PC-9 (cell line): ENCODE measurements at regions not wholly inside any gene's neighbourhood (a gene's known extent, or its start where the extent isn't known, plus 50 kb on each side); places are given as distances from the start of the nearest gene placed in this dataset.
"Not testable (repeated sequence)": the region's sequence is repeated elsewhere in the genome, so short reads cannot be mapped to it uniquely, and the experiment has no call there.

Source experiments
- BruUV-seq: library from RNA; stranded (reverse); fragments of 400-500 nt; replicated peaks from 2 replicates; lab custom pipeline; 2021; lab: Mats Ljungman, UMichigan
- CTCF ChIA-PET: fragments of 300-600 bp; sonication (Branson Sonifier 250); formaldehyde crosslinking; loops from one replicate; lab custom pipeline; 2022; ENCODE audit warnings: antibody characterized with exemption; lab: Charles Lee
- POLR2A ChIA-PET: fragments of 300-600 bp; sonication (Branson Sonifier 250); formaldehyde crosslinking; loops from one replicate; lab custom pipeline; 2022; ENCODE audit warnings: antibody characterized with exemption; ENCODE audit not compliant: unreplicated experiment; lab: Charles Lee
- DNase-seq, 2 experiments: peaks; one replicate each; pipeline versions ENCODE4 v3.0.0 to v3.0.0-alpha.2; 2015 to 2022; ENCODE audit warnings: mixed read lengths in 1 of 2
- H2AFZ ChIP-seq: fragments of 200-600 bp; sonication (generic); 2 replicates; pipeline ENCODE4 v1.8.1; 2017; ENCODE audit warnings: antibody characterized with exemption
- H3F3A ChIP-seq: fragments of 200-600 bp; sonication (generic); 2 replicates; pipeline ENCODE4 v1.8.1; 2017; ENCODE audit warnings: antibody characterized with exemption, mild to moderate bottlenecking, low read depth; ENCODE audit not compliant: insufficient read depth
- H3K27ac ChIP-seq: fragments of 200-600 bp; sonication (generic); 2 replicates; pipeline ENCODE4 v1.6.1; 2016; ENCODE audit warnings: mixed run types
- H3K27me3 ChIP-seq: fragments of 200-600 bp; sonication (generic); 2 replicates; pipeline ENCODE4 v1.6.1; 2016; ENCODE audit warnings: low read depth, mixed run types; ENCODE audit not compliant: insufficient read depth
- H3K36me3 ChIP-seq: fragments of 200-600 bp; sonication (generic); 2 replicates; pipeline ENCODE4 v1.6.1; 2016; ENCODE audit warnings: low read depth, mixed run types
- H3K4me1 ChIP-seq: fragments of 200-600 bp; sonication (generic); replicated peaks from 2 replicates; pipeline ENCODE4 v1.6.1; 2016; ENCODE audit warnings: mixed run types; ENCODE audit not compliant: insufficient read depth
- H3K4me2 ChIP-seq: fragments of 200-600 bp; sonication (generic); 2 replicates; pipeline ENCODE4 v1.6.1; 2017; ENCODE audit warnings: mixed run types
- H3K4me3 ChIP-seq: fragments of 200-600 bp; sonication (generic); 2 replicates; pipeline ENCODE4 v1.6.1; 2016; ENCODE audit warnings: mixed run types
- H3K79me2 ChIP-seq: fragments of 200-600 bp; sonication (generic); 2 replicates; pipeline ENCODE4 v1.6.1; 2017; ENCODE audit warnings: low read depth, mixed run types
- H3K9me2 ChIP-seq: fragments of 200-600 bp; sonication (generic); 2 replicates; pipeline ENCODE4 v1.8.1; 2017; ENCODE audit warnings: mild to moderate bottlenecking; ENCODE audit not compliant: insufficient read depth
- H3K9me3 ChIP-seq: fragments of 200-600 bp; sonication (generic); 2 replicates; pipeline ENCODE4 v1.8.1; 2016; ENCODE audit warnings: low read depth; ENCODE audit not compliant: insufficient read depth
- H4K20me1 ChIP-seq: fragments of 200-600 bp; sonication (generic); 2 replicates; pipeline ENCODE4 v1.8.1; 2017; ENCODE audit not compliant: insufficient read depth
- EZH2 ChIP-seq: fragments of 200-600 bp; sonication (generic); IDR thresholded peaks from 2 replicates; pipeline ENCODE4 v1.8.0; 2017; ENCODE audit warnings: antibody characterized with exemption, low read depth
- intact Hi-C: fragments of 100-400 bp; cut with micrococcal nuclease; formaldehyde crosslinking; loops from one replicate; pipeline ENCODE4 v1.10.0; 2022; ENCODE audit not compliant: unreplicated experiment
- TF ChIP-seq, protein P1 (sequence below): fragments of 200-600 bp; sonication (generic); conservative IDR thresholded peaks from 2 replicates; pipeline ENCODE4 v1.6.1; 2017; ENCODE audit warnings: mixed run types, antibody characterized with exemption, mild to moderate bottlenecking, moderate library complexity

DNA sequence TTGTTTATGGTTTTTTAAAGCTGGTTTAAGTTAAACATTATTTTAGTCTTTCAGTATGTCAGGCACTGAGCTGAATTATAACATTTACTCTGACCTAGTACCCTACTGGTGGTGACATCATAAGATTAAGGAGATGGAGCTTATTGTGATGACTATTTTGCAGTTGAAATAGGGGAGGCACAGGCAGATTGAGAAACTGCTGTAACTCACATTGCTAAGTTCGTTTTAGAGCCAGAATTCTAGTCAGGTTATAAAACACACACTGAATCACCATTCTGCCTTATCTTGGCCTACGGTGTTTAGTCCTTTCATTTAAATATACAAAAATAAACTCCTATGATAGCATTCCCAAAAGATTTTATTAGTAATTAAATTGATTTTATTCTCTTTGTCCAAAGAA is 584.1 kb downstream of the TFAP2A start:
- Histone ChIP-seq H3K27me3 (no peaks in the 10 kb centered on the region), H3K9me2 (no peaks in the 10 kb centered on the region), H3K4me2 (no peak overlapping the region), H2AFZ (no peak overlapping the region), H3K27ac (no peak overlapping the region), H3K36me3 (no peaks in the 10 kb centered on the region), H3K4me1 (no peaks in the 10 kb centered on the region), H3F3A (no peaks in the 10 kb centered on the region), H3K4me3 (no peak overlapping the region), H3K9me3 (no peaks in the 10 kb centered on the region), H3K79me2 (no peaks in the 10 kb centered on the region), H4K20me1 (no peaks in the 10 kb centered on the region)
- TF ChIP-seq EZH2, result no peak
- TF ChIP-seq, protein P1, sequence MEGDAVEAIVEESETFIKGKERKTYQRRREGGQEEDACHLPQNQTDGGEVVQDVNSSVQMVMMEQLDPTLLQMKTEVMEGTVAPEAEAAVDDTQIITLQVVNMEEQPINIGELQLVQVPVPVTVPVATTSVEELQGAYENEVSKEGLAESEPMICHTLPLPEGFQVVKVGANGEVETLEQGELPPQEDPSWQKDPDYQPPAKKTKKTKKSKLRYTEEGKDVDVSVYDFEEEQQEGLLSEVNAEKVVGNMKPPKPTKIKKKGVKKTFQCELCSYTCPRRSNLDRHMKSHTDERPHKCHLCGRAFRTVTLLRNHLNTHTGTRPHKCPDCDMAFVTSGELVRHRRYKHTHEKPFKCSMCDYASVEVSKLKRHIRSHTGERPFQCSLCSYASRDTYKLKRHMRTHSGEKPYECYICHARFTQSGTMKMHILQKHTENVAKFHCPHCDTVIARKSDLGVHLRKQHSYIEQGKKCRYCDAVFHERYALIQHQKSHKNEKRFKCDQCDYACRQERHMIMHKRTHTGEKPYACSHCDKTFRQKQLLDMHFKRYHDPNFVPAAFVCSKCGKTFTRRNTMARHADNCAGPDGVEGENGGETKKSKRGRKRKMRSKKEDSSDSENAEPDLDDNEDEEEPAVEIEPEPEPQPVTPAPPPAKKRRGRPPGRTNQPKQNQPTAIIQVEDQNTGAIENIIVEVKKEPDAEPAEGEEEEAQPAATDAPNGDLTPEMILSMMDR, result no peak
- intact Hi-C loops, result no loop called here
- ChIA-PET CTCF (no interaction called here), POLR2A (no interaction called here)
- DNase-seq, result no peak
- no TSS peak for BruUV-seq

DNA sequence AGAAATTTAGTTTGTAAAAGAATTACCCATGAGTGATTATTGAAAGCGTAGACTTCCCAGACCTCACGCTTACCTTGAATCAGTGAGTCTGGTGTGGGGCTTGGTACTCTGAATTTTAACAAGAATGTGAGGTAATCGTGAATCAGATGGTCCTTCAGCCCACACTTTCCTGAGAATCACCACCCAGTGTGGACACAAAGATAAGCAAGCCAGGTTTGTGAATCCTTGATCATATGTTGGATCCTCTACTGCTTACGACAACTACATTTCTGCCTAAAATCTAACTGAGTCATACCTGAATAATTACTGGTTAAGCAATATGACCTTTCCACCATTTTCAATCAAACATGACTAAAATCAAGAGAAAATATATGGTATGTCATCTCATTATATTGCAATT is 589.3 kb downstream of the TFAP2A start:
- no peak for TF ChIP-seq EZH2
- TF ChIP-seq, protein P1, result no peak

DNA sequence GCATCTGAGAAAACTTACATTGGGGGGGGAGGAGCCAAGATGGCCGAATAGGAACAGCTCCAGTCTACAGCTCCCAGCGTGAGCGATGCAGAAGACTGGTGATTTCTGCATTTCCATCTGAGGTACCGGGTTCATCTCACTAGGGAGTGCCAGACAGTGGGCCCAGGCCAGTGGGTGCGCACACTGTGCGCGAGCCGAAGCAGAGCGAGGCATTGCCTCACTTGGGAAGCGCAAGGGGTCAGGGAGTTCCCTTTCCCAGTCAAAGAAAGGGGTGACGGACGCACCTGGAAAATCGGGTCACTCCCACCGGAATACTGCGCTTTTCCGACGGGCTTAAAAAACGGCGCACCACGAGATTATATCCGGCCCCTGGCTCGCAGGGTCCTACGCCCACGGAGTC is 604.1 kb downstream of the TFAP2A start:
- POLR2A ChIA-PET, H3K36me3 ChIP-seq, H3K9me2 ChIP-seq, H3K27ac ChIP-seq, H3K9me3 ChIP-seq, CTCF ChIA-PET, H3K79me2 ChIP-seq, BruUV-seq, H3F3A ChIP-seq, H3K4me1 ChIP-seq, H4K20me1 ChIP-seq, intact Hi-C loops, H3K27me3 ChIP-seq: not testable (repeated sequence)
- peak overlapping the region; percentile 61 for H3K4me2 ChIP-seq
- peak in 1 of 2 experiments; percentile 31 for DNase-seq
- H3K4me3 ChIP-seq, result peak overlapping the region; percentile 54
- peak overlapping the region; percentile 75 for H2AFZ ChIP-seq

More for the DNA sequence above, 589.3 kb downstream of the TFAP2A start:
- ChIA-PET CTCF (no interaction called here), POLR2A (no interaction called here)
- no peaks in the 10 kb centered on the region for H3K9me3 ChIP-seq
- BruUV-seq, result no TSS peak
- H3F3A ChIP-seq, result no peaks in the 10 kb centered on the region
- no peak for DNase-seq
- no peaks in the 10 kb centered on the region for H3K9me2 ChIP-seq
- H3K27ac ChIP-seq, result no peak overlapping the region
- H3K27me3 ChIP-seq, result no peaks in the 10 kb centered on the region
- H3K36me3 ChIP-seq, result no peaks in the 10 kb centered on the region
- intact Hi-C loops, result no loop called here
- H3K79me2 ChIP-seq, result no peaks in the 10 kb centered on the region
- H4K20me1 ChIP-seq, result no peaks in the 10 kb centered on the region
- H2AFZ ChIP-seq, result no peak overlapping the region
- H3K4me1 ChIP-seq, result no peaks in the 10 kb centered on the region
- no peak overlapping the region for H3K4me2 ChIP-seq
- no peak overlapping the region for H3K4me3 ChIP-seq

DNA sequence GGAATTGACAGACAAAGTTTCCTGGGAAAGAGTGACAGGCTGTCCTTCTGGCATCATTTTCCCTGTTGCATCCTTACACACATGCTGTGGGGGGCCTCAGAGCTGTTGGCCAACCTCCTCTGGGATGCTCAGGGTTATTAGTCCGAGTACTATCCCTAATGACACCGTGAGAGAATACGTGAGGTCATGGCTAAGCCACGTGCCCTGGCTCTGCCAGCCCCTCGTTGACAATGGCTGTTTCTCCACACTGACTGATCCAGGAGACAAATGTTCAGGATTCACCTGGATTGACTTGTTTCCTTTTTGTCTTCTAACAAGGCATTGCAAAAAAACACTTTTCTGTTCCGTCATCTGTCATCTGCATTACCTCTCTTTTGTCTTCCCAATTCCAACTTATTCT is 604.6 kb downstream of the TFAP2A start:
- H3K9me2 ChIP-seq, result no peaks in the 10 kb centered on the region
- intact Hi-C loops, result no loop called here
- CTCF ChIA-PET, result interaction anchor here (0.6 kb wide), 2 partner anchors 492 to 1076 kb away, joined by 3 to 4 read pairs; partner anchors contain the start of gene SYCP2L
- no peaks in the 10 kb centered on the region for H3F3A ChIP-seq
- no peaks in the 10 kb centered on the region for H3K27me3 ChIP-seq
- H3K9me3 ChIP-seq, result no peaks in the 10 kb centered on the region
- no peak for TF ChIP-seq EZH2
- TF ChIP-seq, protein P1, result no peak
- no peak for DNase-seq
- peak overlapping the region; percentile 75 for H2AFZ ChIP-seq
- H3K36me3 ChIP-seq, result no peaks in the 10 kb centered on the region
- H3K4me3 ChIP-seq, result peak overlapping the region; percentile 54
- peak overlapping the region; percentile 61 for H3K4me2 ChIP-seq
- no peaks in the 10 kb centered on the region for H3K79me2 ChIP-seq
- no peaks in the 10 kb centered on the region for H3K4me1 ChIP-seq
- POLR2A ChIA-PET, result no interaction called here
- H3K27ac ChIP-seq, result no peak overlapping the region
- H4K20me1 ChIP-seq, result no peaks in the 10 kb centered on the region
- no TSS peak for BruUV-seq
